ENCODE measurements at regions not wholly inside any gene's neighbourhood (a gene's known extent, or its start where the extent isn't known, plus 50 kb on each side); places are given as distances from the start of the nearest gene placed in this dataset.

- ChIA-PET CTCF (ENCODE audit: low intra/inter-chr PET ratio, low total read pairs) (no interaction called here), POLR2A (interaction anchor here (0.9 to 2.7 kb wide), 5 partner anchors 9 to 110 kb away, joined by 3 to 13 read pairs (median 4); no protein-coding TSS in a partner anchor)
- Histone ChIP-seq H4K20me1 (ENCODE audit: insufficient read depth, low read length) (no peaks in the 10 kb centered on the region), H3K27me3 (ENCODE audit: control insufficient read depth in 1 of 2, insufficient read depth in 2 of 2, low read length in 2 of 2) (no peaks in the 10 kb centered on the region), H3K79me2 (ENCODE audit: insufficient read depth, low read length) (no peaks in the 10 kb centered on the region), H3K4me1 (ENCODE audit: insufficient read depth, low read length) (peaks cover 37% of the 10 kb centered on the region), H2AFZ (ENCODE audit: low read length) (no peak overlapping the region), H3K9ac (ENCODE audit: insufficient read depth, low read depth, low read length) (0 out of 2 replicates have a peak overlapping the region, but pooled peaks have one; percentile 12), H3K9me3 (ENCODE audit: low read length) (no peaks in the 10 kb centered on the region), H3K4me3 (replicated peaks in 1 of 3; ENCODE audit: insufficient read depth in 1 of 3, low read depth in 2 of 3, low read length in 3 of 3) (no peak overlapping the region), H3K4me2 (ENCODE audit: low read depth, low read length) (peak overlapping the region; percentile 41; the same call in 1 of the 2 replicates), H3K36me3 (replicated peaks in 1 of 2; ENCODE audit: control insufficient read depth in 1 of 2, insufficient read depth in 2 of 2, low read length in 2 of 2) (no peaks in the 10 kb centered on the region), H3K27ac (ENCODE audit: extremely low read length, insufficient read depth, low read length) (peak overlapping the region; percentile 66)
- DNase-seq (ENCODE audit: low spot score): no peak
- intact Hi-C loops (cut with micrococcal nuclease; ENCODE audit: unreplicated experiment) (loop anchor here (2.0 kb wide), 1 partner anchor 24 kb away; no protein-coding TSS in a partner anchor), in situ Hi-C loops (cut with HindIII; ENCODE audit: extremely low pct_ligation_motif_present, low pct_unique_long_range_greater_than_20kb) (no loop called here)
- BruUV-seq (replicated peaks): no TSS peak
- no peak; the same call in 1 of the 3 replicates for ATAC-seq
- FAIRE-seq: no peak
- 45% methylated on average over 4 of the region's 4 CpGs for WGBS (ENCODE audit: low lambda C conversion rate)
- TF ChIP-seq TOE1 (CRISPR knock-in tag; IDR thresholded peaks at IDR 0.05) (no peak), FOXK1 (CRISPR knock-in tag; IDR thresholded peaks at IDR 0.05; ENCODE audit: borderline replicate concordance, low read depth) (peak; percentile 22; the same call in 1 of the 2 replicates), GATAD2A (CRISPR knock-in tag; IDR thresholded peaks at IDR 0.05) (peak; percentile 64), CEBPB (IDR thresholded peaks at IDR 0.05; ENCODE audit: borderline replicate concordance, low read depth, low read length) (no peak), FOXA3 (CRISPR knock-in tag; IDR thresholded peaks at IDR 0.05) (peak; percentile 59), EP300 (IDR thresholded peaks at IDR 0.05; ENCODE audit: low read depth in 2 of 2, low read length in 2 of 2) (peak in 1 of 2 experiments; percentile 52; a peak in 1 of 4 replicates), EP300 (CRISPR knock-in tag; IDR thresholded peaks at IDR 0.05; ENCODE audit: borderline replicate concordance) (no peak), ZNF770 (CRISPR knock-in tag; IDR thresholded peaks at IDR 0.05) (peak; percentile 85), FOXP1 (IDR thresholded peaks at IDR 0.05) (no peak), FOXP1 (CRISPR knock-in tag; IDR thresholded peaks at IDR 0.05) (peak; percentile 74; the same call in 1 of the 2 replicates), ZNF460 (CRISPR knock-in tag; IDR thresholded peaks at IDR 0.05; ENCODE audit: borderline replicate concordance) (no peak), CAMTA2 (CRISPR knock-in tag; IDR thresholded peaks at IDR 0.05; ENCODE audit: borderline replicate concordance) (no peak), SALL1 (CRISPR knock-in tag; IDR thresholded peaks at IDR 0.05) (peak; percentile 59), ZNF329 (CRISPR knock-in tag; IDR thresholded peaks at IDR 0.05; ENCODE audit: low read depth) (peak; percentile 77; the same call in 1 of the 2 replicates), RFX3 (CRISPR knock-in tag; IDR thresholded peaks at IDR 0.05) (no peak), FOXP4 (CRISPR knock-in tag; IDR thresholded peaks at IDR 0.05) (peak; percentile 63), FOXA1 (IDR thresholded peaks at IDR 0.05) (no peak), FOXA1 (CRISPR knock-in tag; IDR thresholded peaks at IDR 0.05) (peak; percentile 32; the same call in 1 of the 2 replicates), RARA (CRISPR knock-in tag; IDR thresholded peaks at IDR 0.05) (0 out of 2 replicates have a peak, but pooled peaks have one; percentile 17)
- TF ChIP-seq, protein P1, sequence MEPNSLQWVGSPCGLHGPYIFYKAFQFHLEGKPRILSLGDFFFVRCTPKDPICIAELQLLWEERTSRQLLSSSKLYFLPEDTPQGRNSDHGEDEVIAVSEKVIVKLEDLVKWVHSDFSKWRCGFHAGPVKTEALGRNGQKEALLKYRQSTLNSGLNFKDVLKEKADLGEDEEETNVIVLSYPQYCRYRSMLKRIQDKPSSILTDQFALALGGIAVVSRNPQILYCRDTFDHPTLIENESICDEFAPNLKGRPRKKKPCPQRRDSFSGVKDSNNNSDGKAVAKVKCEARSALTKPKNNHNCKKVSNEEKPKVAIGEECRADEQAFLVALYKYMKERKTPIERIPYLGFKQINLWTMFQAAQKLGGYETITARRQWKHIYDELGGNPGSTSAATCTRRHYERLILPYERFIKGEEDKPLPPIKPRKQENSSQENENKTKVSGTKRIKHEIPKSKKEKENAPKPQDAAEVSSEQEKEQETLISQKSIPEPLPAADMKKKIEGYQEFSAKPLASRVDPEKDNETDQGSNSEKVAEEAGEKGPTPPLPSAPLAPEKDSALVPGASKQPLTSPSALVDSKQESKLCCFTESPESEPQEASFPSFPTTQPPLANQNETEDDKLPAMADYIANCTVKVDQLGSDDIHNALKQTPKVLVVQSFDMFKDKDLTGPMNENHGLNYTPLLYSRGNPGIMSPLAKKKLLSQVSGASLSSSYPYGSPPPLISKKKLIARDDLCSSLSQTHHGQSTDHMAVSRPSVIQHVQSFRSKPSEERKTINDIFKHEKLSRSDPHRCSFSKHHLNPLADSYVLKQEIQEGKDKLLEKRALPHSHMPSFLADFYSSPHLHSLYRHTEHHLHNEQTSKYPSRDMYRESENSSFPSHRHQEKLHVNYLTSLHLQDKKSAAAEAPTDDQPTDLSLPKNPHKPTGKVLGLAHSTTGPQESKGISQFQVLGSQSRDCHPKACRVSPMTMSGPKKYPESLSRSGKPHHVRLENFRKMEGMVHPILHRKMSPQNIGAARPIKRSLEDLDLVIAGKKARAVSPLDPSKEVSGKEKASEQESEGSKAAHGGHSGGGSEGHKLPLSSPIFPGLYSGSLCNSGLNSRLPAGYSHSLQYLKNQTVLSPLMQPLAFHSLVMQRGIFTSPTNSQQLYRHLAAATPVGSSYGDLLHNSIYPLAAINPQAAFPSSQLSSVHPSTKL (CRISPR knock-in tag; IDR thresholded peaks at IDR 0.05): peak; percentile 60; the same call in 1 of the 2 replicates
These were observed 167.5 kb upstream of the NR3C1 start for GRCh38 chr5:143570989-143571388.

Measured in HepG2 (cell line).